Forelimb muscle (tissue), 1 donor: ENCODE measurements at regions not wholly inside any gene's neighbourhood (a gene's known extent, or its start where the extent isn't known, plus 50 kb on each side); places are given as distances from the start of the nearest gene placed in this dataset.
"Not testable (repeated sequence)": the region's sequence is repeated elsewhere in the genome, so short reads cannot be mapped to it uniquely, and the experiment has no call there.

Source experiments
- DNase-seq: peaks from one replicate; pipeline ENCODE4 v3.0.0-alpha.2; 2013; ENCODE audit warnings: low read depth

- DNase-seq = no peak
Observed at GRCh38 chr1:29632806-29633615, 396.7 kb downstream of the PTPRU start.

DNA sequence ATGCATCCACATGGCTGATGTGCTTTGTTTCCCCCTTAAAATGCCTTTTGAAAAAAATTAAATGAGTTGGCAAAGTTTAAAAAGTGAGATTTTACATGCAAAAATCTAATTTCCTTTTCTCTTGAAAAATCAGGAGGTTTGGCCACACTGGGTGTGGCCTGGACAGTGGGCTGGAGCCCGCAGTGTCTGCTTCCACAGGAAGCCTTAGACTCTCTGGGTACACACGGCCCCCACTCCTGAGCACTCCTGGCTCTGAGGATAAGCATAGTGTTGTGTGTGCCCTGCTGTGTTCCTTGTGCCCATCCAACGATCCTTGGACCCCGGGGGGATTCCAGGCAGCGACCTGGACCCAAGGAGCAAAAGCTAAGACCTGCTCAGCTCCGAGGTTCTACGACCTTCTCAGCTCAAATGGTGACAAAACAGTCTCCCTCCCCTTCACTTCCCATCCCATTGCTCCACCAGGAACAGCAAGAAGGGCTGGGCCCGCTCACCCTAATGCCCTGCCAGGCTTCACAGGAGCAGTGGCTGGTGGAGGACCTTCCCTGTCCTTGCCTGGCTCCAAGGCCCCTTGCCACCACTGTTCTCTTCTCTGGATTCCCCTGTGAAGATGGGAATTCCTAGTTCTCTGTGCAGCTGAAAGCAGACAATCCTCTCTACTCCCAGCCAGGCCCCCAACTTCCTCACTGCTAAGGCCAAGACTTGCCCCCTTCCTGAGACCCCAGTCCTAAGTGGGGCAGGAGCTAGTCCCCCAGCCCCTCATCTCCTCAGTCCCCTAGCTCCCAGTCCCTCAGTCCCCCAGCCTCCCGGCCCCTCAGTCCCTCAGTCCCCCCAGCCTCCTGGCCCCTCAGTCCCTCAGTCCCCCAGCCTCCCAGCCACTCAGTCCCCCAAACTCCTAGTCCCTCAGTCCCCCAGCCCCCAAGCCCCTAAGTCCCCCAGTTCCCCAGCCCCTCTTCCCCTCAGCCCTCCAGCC lies 395.8 kb downstream of the PTPRU start:
- DNase-seq = no peak

DNA sequence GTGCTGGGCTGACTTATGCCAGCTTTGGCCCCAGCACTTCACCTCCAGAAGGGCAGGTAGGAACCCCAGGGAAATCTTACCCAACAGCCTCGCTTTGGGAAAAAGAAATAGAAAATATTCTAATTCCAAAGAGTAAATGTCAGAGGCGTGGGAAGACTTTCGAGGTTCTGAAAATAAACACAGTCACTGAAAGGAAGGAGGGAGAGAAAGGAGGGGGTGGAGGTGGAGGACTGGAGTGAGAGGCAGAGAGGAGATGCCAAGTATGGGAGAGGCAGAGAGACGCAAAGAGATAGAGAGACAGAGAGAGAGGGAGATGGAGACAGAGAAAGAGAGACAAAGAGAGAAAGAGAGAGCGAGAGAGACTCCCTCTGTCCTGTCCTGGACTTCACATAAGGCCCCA lies 395.0 kb downstream of the PTPRU start:
- no peak for DNase-seq

GRCh38 chr1:29630756-29631155 lies 394.4 kb downstream of the PTPRU start:
- no peak for DNase-seq

DNA sequence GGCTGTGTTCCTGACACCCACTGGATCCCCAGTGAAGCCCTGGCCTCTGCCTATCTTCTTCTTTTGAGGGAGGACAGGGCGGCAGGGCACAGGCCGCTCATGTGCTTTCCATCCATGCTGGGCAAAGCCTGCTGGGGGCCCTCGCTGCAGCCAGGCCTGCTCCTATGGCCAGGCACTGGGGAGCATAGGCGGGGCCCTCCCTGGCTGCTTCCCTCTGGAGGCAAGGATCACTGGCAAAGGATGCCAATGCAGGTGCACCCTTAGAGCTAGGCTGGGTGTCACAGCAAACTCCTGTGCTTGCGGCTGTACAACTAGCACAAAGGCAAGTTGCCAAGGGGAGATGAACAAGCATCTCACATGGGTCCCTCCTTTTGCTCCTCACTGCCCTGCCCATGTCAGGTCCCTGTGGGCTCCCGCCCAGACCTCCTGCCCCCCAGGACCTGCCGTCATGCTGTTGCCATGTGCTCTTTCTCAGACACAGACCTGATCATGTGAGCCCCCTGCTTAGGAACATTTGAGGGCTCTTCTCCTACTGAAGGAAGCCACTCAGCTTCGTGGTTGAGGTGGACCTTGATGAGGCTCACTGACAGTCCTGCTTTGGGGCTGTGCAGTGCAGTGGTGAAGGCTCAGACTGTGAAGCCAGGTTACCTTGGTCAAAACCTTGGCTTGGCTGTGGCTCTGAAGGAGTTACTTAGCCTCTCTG lies 393.6 kb downstream of the PTPRU start:
- no peak for DNase-seq

- no peak for DNase-seq
Observed at GRCh38 chr1:29629401-29629800, 393.1 kb downstream of the PTPRU start.

GRCh38 chr1:29628190-29628589 lies 391.9 kb downstream of the PTPRU start:
- DNase-seq = no peak

GRCh38 chr1:29626726-29627125 lies 390.4 kb downstream of the PTPRU start:
- DNase-seq = no peak

- DNase-seq = no peak
Observed at GRCh38 chr1:29626066-29626465, 389.7 kb downstream of the PTPRU start.

DNA sequence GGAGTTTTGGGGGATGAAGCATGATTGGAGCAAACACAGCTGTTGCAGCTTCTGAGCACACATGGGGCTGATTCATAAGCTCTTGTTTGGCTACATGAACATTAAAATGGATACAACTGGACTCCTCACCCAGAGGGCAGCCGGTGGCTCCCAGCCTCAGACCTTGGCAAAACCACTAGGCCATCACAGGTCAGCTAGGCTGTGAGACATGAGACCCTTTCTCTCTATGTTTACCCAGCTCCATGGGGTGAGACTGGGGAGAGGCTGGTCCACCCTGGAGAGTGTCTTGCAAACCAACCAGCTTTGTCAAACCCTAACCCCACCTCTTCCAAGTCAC lies 388.7 kb downstream of the PTPRU start:
- DNase-seq = no peak

- no peak for DNase-seq
Observed at GRCh38 chr1:29624320-29625083, 388.2 kb downstream of the PTPRU start.

- DNase-seq = no peak
Observed at GRCh38 chr1:29623501-29623900, 387.2 kb downstream of the PTPRU start.

DNA sequence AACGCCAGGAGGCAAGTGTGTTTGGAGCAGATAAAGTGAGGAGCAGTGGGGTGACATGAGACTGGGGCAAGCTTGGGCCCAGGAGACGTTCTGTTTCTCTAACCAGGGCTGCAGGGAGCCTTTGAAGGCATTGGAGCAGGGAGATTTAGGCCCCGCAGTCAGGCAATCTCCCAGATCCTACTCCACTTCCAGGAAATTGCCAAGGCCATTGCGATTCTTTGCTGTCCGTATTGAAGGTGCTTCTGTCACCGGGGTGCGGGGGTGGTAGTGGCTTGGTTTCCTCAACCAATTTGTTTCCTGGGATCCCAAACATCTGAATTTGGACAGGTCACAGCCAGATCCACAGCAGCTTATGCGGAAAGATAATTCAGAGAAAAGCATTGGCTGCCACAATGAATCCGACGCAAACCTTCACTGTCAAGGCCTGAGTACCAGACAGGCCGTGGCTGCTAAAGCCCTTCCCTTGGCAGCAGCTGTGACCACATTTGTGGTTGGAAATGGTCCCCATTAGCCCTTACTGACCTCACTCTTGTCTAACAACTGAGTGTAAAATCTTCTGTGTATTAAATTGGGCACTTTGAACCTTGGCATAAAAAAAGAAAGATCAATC lies 385.6 kb downstream of the PTPRU start:
- DNase-seq = no peak

DNA sequence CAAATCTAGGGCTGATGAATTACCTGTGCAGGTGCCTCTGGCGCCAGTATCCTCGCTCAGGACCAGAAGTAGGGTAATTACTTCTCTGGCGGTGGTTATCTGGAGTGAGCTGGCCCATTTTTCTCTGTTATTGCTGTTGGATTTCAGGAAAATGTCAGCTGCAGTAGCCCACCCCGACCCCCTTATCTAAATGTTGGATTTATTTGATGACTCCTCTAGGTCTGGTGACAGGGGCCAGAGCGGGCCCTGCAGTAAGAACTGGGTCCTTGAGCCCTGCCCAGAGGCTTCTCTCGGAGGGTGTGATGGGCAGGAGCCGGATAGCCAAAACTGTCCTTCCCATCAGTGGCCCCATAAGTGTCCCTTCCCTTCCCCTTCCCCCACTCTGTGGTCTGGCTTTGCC lies 384.3 kb downstream of the PTPRU start:
- DNase-seq = no peak

DNA sequence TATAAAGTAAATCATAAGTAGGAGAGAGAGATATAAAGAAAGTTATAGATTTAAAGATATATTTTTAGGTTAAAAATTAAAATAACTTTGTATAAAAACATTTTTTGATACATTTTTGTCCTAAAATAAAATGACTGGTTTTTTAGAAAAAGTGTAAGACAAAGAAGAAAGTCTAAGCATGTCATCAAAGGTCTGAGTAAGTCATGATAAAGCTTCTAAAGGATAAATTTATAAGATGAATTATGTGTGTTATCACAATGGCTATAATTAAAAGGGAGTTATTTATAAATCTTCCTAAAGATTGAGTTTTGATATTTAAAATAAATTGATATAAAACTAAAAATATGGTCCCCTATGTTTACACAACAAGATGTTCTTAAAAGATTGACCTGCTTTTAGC lies 370.9 kb downstream of the PTPRU start:
- no peak for DNase-seq

DNA sequence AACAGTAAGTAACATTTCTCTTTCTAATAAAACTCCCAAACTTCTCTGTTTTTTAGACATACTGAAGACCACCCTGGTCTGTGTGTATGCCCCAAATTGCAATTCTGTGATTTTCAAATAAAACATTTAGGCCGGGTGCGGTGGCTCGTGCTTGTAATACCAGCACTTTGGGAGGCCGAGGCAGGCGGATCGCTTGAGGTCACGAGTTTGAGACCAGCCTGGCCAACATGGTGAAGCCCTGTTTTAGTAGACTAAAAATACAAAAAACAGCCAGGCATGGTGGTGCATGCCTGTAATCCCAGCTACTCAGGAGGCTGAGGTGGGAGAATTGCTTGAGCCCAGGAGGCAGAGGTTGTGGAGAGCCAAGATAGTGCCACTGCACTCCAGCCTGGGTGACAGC lies 368.5 kb downstream of the PTPRU start:
- not testable (repeated sequence) for DNase-seq

GRCh38 chr1:29603622-29604021 lies 367.3 kb downstream of the PTPRU start:
- no peak for DNase-seq

GRCh38 chr1:29602203-29602602 lies 365.9 kb downstream of the PTPRU start:
- DNase-seq = no peak

DNA sequence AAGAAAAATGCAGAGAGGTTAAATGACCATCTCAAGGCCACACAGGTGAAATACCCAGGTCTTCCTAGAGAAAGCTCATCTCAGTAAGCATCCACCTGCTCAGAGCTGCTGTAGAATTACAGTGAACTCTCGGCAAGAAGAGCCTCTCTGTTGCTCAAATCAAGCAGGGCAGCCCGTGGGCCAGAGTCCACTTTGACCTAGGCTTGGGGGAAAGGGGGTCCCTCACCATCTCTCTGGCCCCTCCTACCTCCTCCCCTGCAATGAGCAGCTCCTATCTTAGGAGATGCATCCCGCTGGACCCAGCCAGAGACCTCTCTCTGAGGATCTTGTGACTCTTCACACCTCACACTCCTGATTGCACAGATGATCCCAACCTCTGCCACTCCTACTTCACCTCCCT lies 364.7 kb downstream of the PTPRU start:
- no peak for DNase-seq

- DNase-seq = no peak
Observed at GRCh38 chr1:29599826-29600225, 363.5 kb downstream of the PTPRU start.

GRCh38 chr1:29599071-29599470 lies 362.7 kb downstream of the PTPRU start:
- no peak for DNase-seq
